Liver (tissue), 3 donors: ENCODE measurements at regions not wholly inside any gene's neighbourhood (a gene's known extent, or its start where the extent isn't known, plus 50 kb on each side); places are given as distances from the start of the nearest gene placed in this dataset.

Source experiments
- CTCF ChIP-seq: fragments of 150-350 bp; IDR thresholded peaks from 2 replicates; pipeline ENCODE4 v1.5.1; 2017; ENCODE audit warnings: improper control_type of control experiment, low read depth, low read length; ENCODE audit not compliant: missing input control
- MAX ChIP-seq: IDR thresholded peaks from 2 replicates; pipeline ENCODE4 v1.6.1; 2016; ENCODE audit warnings: antibody characterized with exemption
- NR2F2 ChIP-seq: IDR thresholded peaks from 2 replicates; pipeline ENCODE4 v1.6.1; 2016; ENCODE audit warnings: antibody characterized with exemption
- RAD21 ChIP-seq, 2 donors: IDR thresholded peaks; 2 replicates each; pipeline ENCODE4 v1.6.1; 2016; ENCODE audit warnings: antibody characterized with exemption in 2 of 2, mild to moderate bottlenecking in 2 of 2
- REST ChIP-seq: IDR thresholded peaks from 2 replicates; pipeline ENCODE4 v1.6.1; 2016; ENCODE audit warnings: antibody characterized with exemption, mild to moderate bottlenecking
- YY1 ChIP-seq: IDR thresholded peaks from 2 replicates; pipeline ENCODE4 v1.6.1; 2016; ENCODE audit warnings: antibody characterized with exemption, mild to moderate bottlenecking
- ZBTB33 ChIP-seq: IDR thresholded peaks from 2 replicates; pipeline ENCODE4 v1.6.1; 2016; ENCODE audit warnings: antibody characterized with exemption
- donor health status: healthy.
- donor health status: healthy.

- no peak for TF ChIP-seq CTCF
- no peak for TF ChIP-seq ZBTB33
- no peak for TF ChIP-seq YY1
- no peak for TF ChIP-seq NR2F2
- TF ChIP-seq MAX: no peak
- TF ChIP-seq RAD21 (IDR thresholded peaks at IDR 0.05): no peak
- TF ChIP-seq REST: no peak
These were observed 247.8 kb downstream of the TXNL1 start for GRCh38 chr18:56390626-56391025.
